NCI-H526 (cell line): ENCODE measurements at regions not wholly inside any gene's neighbourhood (a gene's known extent, or its start where the extent isn't known, plus 50 kb on each side); places are given as distances from the start of the nearest gene placed in this dataset.
"Not testable (repeated sequence)": the region's sequence is repeated elsewhere in the genome, so short reads cannot be mapped to it uniquely, and the experiment has no call there.

Source experiments
- DNase-seq, 2 experiments: peaks; one replicate each; lab custom pipeline; 2025; lab: John Stamatoyannopoulos, UW

DNA sequence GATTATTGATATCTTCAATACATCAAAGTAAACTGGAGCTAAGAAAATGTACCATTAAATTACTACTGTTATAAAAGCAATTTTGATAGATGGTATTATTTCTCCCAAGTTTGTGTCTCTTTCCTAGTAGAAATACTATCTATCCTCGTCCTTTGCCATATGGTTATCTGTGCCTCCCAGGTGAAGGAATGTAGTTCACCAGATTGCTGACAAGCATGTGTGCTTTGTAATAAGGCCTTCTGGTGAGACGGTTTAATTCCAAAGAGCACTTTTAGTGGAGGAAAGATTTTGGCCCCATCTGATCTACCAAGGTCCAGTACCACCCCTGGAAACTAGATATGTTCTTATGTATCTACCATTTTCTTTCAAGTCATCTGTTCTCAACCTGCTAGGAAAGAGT, 243.6 kb downstream of the DLEU7 start:
- no peak for DNase-seq

DNA sequence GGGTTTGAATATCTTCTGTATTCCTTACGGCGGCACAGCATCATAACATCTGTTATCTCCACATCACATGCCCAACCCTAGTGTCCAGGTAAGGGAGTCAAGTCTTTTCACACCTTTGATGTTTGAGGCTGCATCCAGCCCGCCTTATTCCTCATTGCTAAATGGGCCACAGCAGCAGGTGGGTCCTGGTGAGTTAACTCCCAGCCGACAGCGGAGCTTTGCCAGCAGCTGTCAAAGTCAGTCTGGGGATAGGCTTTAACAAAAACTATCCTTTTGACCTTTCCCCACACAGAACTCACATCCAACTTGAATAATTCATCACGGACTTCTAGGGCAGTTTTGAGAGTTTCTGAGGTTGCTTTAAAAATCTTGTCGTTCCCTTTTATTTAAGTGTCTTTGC, 235.1 kb downstream of the DLEU7 start:
- no peak for DNase-seq

DNA sequence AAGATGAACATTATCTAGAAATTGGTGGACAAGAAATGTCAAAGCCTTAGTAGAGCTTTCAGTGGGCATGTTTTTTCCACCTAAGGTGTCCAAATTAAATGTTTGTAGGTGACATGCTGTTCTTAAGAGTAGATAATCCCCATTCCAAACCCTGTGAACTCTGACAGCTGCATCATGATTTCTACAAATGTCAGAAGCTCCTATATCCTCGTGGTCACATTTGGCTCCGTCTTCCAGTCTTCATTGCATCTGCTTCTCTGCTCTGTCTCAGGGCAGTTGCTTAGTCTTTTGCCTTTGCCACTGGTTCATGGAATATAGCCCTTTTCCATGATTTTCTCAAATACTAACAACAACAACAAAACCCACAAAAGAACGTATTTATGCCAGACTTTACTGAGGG, 234.5 kb downstream of the DLEU7 start:
- DNase-seq = no peak

DNA sequence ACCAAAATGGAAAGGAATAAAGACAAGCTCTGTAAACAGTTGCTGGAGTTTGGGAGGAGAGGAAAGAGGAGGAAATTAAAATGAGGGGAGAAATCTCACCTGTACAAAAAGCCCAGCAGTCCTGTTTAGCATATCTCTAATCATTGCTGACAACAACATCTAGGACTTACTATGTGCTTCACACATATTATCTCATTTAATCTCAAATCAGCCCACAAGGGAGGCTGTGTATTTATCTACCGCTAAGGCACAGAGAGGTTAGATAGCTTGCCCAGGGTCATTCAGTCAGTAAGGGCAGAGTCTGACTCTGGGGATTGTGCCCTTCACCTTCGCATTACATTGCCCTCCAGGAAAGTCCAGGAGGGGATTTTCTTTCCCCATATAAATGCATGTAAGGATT, 233.3 kb downstream of the DLEU7 start:
- DNase-seq = no peak

DNA sequence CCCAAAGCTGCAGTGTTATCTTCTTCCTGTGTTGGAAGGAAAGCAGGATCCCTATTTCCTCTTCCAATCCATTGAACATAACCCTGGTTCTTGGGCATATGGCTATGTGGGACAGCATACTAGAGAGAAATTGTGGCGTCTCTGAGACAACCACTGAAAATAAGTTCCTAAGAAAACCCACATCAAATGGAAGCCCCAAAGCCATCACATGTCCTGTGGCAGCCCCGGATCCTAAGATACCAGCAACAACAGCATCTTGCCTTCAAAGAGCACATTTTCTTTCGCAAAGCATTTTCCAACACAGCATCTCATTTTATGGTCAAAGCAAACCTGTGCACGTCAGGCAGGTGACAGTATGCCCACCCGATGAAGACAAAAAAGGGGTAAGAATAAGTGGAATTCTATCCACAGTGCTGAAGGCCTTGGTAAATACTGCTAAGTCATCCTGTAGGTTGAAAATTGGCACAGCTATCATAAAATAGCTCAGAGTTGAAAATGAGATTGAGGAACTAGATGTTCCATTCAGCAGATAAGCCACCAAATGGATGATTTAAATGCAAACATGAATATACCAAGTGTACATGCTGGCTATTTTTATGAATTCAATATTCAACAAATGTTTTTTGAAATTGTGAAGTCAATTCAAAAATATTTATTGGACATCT, 232.2 kb downstream of the DLEU7 start:
- DNase-seq = no peak

DNA sequence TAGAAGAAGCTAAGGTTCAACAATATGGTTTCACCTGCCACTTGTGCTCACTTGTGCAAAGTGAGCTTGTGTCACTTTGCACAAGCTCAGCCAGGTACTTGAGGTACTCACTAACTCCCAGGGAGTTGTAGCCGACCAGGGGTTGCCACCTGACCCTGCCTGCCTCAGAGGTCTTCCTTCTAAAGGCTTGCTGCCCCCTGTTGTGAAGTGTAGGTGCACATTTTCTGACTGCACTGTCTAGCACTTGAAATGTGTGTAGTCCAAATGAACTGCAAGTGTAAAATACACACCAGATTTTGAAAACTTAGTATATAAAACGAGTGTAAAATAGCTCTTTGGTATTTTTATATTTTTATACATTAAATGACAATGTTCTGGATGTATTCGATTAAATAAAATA, 230.8 kb downstream of the DLEU7 start:
- DNase-seq = peak in 1 of 2 experiments; percentile 43

DNA sequence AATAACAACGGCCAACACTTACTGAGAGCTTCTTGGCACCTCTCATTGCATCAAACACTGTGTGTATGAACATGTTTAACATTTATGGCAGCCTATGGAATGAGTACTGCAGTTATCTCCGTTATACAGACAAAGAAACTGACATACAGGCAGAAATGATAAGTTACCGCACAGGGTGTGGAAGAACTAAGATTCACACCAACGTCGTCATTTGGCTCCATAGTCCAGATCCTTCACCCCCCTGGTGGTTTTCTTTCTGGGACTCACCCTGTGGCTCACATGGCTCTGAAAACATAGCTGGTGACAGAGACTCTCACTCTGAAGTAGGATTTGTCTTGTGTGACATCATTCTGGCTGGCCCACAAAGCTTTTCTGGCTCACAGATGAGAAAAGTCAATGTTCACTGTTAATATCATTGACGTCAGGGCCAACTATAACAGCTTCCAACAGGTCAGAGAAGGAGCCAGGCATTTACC, 230.1 kb downstream of the DLEU7 start:
- no peak for DNase-seq

DNA sequence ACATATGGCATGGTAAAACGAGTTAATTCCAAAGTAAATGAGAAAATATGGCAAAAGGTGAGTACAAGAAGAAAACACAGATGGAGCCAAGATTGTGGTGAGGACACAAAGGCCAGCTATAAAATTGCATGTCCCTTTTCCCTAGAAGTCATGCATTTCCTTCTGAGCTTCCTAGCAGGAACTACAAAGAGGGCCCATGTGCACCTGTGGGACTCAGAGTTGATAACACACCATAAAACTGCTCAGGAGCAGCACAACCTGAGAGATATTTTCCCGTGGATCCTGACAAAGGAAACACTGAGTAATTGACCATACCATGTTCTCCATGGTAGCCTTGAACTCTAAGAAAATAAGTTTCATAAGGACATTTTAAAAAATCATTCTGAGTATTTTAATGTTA, 228.3 kb downstream of the DLEU7 start:
- no peak for DNase-seq

DNA sequence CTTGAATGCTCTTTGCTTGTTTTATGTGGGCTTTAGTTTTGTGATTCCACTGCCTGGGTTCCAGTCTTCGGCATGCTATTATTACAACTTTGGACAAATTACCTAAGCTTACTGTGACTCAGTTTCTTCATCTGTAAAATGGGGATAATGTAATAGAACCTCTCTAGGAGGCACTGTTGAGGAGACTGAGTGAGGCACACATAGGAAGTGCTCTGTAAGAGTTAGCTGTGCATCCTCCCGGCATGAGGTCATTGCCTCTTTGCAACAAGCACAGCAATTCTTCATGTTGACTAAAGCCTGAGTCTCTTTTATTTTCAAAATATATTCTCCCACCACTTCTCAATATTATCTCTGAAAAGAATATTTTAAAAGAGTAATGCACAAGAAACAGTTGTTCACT, 227.4 kb downstream of the DLEU7 start:
- DNase-seq = no peak

DNA sequence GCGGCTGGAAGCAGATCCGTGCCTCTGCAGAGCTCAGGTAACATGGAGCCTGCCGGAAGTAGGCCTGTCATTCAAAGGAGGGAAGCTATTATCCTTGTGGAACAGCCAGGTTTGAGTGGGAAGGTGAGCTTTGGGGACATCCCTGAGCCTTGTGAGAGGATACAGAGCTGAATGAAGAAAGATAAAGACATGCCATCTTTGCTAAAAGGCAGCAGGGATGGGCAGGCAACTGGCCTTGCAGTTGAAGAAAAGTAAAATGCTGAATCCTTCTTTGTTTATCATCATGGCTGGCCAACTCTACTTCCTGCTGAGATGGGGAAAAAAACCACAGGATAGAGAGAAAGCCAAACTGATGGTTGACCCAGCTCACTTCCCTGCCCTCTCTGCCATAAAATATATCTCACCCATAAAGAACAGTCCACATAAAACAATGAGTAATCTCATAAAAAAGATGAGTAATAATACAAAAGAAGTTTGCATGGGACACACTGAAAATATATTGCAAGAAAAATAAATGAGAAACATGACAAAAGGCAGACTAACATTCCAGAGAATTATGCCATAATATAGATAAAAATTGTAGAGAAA, 226.3 kb downstream of the DLEU7 start:
- DNase-seq = no peak

DNA sequence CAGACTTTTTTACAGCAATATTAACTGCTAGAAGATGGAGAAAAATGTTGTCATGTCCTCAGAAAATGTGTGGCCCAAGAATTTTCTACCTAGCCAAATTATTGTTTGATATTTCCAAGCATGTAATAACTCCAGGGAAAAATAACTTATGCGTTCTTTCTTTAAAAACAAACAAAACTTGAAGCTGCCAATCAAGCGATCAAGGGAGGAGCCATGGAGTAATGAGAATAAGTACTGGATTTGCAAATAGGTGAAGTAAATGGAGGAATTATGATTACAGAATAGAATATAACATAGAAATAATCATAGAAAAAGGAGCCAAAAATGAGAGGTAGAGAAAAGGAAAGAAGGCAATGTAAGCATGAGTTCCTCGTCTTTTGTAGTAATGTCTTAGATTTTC, 225.3 kb downstream of the DLEU7 start:
- DNase-seq = no peak

DNA sequence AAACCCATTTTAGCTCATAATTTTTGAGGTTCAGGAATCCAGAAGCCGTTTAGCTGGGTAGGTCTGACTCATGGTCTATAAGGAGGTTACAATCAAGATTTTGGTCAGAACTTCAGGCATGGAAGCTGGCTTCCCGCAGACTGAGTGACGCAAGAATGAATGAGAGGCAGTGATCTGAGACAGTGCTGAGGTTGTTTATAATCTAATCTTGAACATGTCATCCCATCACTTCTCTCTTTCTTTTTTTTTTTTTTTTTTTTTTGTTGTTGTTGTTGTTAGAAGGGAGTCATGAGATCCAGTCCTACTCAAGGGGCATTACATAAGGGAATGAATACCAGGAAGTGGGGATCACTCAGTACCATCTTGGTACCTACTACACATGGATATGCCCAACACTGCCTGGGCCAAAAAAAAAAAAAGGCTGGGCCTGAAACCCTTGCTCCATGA, 217.4 kb downstream of the DLEU7 start:
- DNase-seq = no peak

DNA sequence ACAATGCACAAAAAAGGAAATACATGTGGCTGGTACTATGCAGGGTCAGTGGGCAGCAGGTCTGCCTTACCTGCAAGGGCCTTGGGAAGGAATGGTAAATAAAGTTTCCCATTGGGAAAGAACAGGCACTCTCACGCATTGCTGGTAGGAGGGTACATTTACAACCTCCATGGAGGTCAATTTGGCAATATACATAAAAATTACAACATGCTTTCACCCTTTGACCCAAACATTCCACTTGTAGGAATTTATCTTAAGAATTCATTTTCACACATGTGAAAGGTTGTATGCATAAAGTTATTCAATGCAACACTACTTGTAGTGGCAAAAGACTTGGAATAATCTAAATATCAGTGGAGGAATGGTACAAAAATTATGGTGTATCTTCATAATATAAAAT, 216.4 kb downstream of the DLEU7 start:
- no peak for DNase-seq

DNA sequence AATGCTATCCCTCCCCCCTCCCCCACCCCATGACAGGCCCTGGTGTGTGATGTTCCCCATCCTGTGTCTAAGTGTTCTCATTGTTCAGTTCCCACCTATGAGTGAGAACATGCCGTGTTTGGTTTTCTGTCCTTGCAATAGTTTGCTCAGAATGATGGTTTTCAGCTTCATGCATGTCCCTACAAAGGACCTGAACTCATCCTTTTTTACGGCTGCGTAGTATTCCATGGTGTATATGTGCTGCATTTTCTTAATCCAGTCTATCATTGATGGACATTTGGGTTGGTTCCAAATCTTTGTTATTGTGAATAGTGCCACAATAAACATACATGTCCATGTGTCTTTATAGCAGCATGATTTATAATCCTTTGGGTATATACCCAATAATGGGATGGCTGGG, 215.0 kb downstream of the DLEU7 start:
- DNase-seq = not testable (repeated sequence)

DNA sequence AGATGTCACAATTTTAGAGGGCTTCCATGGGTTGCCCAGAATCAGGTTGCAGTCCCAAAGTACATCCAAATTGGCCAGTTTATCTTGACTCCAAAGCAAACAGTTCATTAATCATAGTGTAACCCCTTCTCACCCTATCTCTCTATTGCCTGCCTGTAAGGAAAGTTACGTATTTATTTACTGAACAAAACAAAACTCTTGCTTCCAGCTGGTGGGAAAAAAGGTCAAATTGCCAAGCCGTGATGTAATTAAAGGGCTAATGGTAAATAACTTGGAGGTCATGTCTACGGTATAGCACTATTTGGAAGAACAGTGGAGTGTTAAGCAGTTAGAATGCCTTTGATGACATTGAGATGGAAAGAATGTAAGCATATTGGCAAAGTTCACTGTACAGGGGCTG, 214.0 kb downstream of the DLEU7 start:
- DNase-seq = no peak

DNA sequence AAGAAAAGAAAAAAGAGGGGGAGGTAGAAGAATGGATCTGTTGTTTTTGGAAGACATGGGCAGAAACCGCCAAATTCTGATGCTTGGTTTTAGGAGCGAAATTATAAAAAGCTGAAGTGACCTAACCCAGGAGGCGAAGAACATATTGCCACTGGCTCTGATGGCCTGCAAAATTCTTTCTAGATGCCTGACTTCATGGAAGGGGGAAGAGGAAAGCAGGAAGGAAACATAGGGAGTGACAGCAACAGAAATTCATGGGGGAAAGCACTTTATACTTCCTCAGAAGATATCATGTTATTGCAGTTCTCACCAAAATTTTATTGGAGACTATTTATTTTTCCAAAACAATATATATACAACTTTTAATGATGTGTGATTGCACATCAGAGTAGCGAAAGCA, 213.5 kb downstream of the DLEU7 start:
- no peak for DNase-seq

DNA sequence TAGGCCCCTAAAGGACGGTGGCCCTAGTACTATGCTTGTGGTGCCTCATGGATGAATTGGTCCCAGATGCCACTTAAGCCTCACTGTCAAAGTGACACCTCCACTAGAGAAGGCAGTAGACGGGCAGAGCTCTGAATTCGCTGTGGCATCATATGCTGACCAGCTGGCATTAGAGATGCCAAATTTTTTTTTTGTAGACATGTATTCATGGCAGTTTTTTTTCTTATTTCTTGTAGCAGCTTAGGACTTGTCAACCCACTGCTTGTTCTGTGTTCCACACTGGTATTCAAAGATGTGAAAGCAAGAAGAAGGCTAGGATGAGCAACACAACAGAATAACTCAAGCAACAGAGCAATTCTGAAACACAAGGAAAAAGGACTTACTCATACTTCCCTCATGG, 212.5 kb downstream of the DLEU7 start:
- no peak for DNase-seq

DNA sequence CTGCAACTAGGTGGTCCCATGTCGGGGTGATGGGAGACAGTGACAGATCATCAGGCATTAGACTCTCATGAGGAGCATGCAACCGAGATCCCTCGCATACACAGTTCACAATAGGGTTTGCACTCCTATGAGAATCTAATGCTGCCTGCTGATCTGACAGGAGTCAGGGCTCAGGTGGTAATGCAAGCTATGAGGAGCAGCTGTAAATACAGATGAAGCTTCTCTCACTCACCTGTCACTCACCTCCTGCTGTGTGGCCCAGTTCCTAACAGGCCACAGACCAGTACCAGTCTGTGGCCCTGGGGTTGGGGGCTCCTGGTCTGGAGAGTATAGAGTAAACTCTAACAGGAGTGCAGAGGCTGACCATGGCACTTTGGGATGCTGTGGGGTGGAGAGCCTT, 209.2 kb downstream of the DLEU7 start:
- no peak for DNase-seq

DNA sequence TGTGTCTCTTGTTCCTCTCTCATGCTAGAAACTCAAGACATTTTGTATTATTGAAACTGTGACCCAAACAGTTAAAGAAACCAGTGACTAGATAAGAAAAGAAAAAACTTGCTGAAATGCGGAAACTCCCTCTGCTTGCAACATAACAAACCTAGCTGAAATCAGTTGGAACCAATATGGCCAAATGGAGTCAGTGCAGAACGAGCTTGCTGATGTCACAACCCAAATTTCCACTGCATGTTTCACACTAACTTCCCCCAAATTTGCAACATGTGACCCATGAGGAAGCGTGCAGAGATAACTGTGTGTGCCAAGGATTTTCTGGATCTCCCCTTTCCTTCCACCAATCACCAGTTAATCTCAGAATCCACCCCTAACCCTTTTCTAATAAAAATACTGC, 208.0 kb downstream of the DLEU7 start:
- peak in 1 of 2 experiments; percentile 34 for DNase-seq

DNA sequence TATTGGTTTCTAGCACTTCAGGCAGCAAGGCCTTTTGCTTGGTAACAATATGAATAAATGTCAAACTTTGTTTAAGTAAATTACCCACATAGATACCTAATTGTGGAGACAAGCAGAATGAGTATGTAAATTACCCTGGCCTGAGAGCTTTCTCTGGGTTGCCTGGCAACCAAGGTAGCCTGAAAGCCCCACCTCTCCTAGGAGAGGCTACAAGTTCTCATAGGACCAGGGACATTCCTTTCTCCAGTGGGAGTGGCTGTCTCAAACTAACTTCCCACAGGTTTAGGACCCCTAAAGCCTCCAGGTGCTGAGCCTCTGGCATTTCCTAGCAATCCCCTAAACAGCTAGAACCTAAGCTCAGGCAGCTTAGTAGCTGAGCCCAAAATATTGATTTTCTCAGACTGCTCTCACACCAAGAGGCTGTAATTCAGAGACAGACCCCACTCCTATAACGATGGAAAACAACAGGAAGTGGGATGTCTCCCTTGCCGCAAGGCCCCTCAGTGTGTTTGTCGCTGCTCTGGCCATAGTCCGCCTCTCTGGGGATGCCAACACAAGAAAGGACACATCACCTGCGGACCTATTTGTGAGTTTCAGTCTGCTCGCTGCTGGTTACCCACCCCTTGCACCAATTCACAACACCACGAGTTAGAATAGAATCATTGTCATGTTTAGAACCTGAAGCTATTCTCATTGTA, 207.3 kb downstream of the DLEU7 start:
- DNase-seq = peak; percentile 95 to 96

DNA sequence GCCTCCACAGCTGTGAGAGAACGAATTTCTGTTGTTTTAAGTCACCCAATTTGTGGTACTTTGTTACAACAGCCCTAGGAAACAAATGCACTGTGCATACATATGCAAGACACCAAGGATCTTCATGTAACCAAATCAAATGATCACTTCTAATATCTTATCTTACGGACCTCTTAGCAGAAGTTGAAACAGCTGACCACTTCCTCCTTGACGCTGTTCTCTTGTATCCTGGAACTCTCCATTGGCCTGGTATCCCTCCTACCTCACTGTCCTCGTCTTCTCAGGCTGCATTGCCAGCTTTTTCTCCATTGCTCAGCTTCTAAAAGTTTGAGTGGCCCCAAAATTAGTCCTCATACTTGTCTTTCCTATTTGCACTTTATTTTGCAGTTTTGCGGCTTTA, 200.4 kb downstream of the DLEU7 start:
- no peak for DNase-seq

DNA sequence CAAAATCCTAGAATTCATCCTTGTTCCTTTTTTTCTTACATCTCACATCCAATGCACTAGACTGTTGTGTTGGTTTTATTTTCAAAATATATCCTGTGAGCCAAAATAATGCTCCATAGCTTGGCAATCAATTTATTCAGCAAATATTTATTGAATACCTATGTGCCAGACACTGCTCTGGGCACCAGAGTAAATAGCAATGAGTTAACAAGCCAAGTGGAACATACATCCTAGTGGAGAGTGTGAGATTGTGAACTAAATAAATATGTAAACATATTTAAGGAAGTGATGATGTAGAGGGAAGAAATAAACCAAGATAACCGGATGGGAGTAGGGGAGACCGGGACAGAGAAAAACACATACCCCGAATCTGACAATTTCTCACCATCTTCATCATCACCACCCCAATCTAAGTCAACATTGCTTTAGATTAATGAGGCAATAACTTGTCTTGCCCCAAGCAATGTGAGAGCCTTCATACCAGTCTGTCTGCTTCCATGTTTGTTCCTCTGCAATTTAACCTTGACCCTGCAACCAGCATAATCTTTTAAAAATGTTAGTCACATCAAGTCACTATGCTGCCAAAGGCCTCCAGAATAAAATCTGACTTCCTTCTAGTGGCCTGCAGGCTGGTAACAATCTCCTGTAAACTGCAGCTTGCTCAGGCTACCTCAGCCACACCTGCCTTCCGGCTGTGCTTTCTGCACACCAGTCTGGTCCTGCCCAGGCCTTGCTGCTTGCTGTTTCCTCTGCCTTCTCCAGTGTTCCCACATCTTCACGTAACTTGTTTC, 199.2 kb downstream of the DLEU7 start:
- peak in 1 of 2 experiments; percentile 7 for DNase-seq

DNA sequence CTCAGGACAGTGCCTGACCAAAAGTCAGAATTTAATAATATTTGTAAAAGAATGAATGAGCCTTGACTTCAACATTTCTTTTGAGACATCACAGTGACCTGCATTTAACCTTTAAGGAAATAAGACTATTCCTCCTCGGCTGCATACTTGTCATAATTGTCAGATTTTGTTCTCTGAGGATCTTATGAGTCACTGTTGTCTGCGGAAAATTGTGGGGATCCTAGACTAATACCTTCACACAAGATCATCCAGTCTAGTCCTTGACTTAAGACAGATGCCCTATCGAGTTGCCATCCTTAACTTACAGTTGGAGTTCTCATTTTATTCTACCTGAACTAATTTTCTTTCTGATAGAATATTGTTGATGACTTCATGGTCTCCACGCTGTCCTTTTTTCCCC, 198.4 kb downstream of the DLEU7 start:
- DNase-seq = no peak
